GM19467 (cell line): ENCODE measurements at regions not wholly inside any gene's neighbourhood (a gene's known extent, or its start where the extent isn't known, plus 50 kb on each side); places are given as distances from the start of the nearest gene placed in this dataset.
"Not testable (repeated sequence)": the region's sequence is repeated elsewhere in the genome, so short reads cannot be mapped to it uniquely, and the experiment has no call there.

ENCODE experiments used
- ATAC-seq: cut with Tn5 transposase; IDR thresholded peaks from one replicate; pipeline ENCODE4 v1.9.1; 2021; ENCODE audit warnings: mild to moderate bottlenecking, moderate library complexity; ENCODE audit not compliant: unreplicated experiment

DNA sequence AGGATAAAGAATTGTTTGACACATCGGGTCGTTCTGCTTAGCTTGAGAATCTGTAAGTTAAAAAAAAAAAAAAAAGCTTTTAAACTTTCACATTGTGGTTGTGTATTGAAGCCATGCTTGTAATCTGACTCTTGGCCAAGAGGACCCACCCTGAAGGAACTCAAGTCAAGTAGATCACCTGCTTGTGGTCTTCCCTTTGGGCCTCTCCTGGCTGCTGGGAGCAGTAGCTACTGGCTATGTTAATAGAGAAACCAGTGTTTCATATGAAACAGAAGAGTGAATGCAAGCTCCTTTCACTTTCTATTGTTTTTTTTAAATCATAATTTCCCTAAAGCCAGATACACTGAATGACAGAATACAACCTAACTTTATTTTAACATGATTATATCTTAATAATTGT is 402.4 kb upstream of the NDST4 start:
- ATAC-seq: peak; percentile 97

DNA sequence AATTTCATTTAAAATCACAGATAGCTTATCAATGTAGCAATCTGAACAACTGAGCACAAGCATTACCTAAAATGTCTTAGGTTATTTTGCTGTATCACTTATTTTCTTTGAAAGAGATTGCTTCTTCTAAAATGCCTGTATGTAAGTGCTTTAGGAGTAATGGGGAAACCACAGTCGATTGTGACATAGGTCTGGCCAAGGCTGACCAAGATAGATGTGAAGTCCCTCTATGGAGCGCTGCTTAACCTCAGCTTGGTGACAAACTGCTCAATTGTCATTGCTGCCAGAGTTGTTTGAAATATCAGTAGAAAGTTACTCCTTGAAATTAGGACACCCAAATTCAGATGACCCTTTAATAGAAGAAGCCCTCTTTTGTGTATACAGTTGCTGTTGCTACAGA is 401.9 kb upstream of the NDST4 start:
- ATAC-seq: peak; percentile 16

GRCh38 chr4:115514675-115515074 is 401.3 kb upstream of the NDST4 start:
- ATAC-seq: no peak

DNA sequence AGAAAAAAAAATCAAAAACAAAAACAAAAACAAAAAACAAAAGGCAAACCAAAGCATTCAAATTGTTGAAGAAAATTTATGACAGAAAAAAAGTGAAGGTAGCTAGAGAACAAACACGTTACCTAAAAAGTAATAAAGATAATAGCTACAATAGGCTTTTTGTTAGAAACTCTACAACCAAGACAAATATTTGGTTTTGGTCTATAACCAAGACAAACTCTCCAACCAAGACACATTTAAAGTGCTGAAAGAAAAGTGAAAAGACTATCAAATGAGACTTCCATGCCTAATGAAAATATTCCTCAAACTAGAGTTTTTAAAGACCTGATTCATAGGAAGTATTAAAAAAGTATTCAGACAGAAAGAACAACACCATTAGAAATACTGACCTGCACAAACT is 391.9 kb upstream of the NDST4 start:
- no peak for ATAC-seq

GRCh38 chr4:115501656-115502055 is 388.2 kb upstream of the NDST4 start:
- ATAC-seq: no peak

- ATAC-seq: not testable (repeated sequence)
These were observed 380.4 kb upstream of the NDST4 start for GRCh38 chr4:115493770-115494169.

DNA sequence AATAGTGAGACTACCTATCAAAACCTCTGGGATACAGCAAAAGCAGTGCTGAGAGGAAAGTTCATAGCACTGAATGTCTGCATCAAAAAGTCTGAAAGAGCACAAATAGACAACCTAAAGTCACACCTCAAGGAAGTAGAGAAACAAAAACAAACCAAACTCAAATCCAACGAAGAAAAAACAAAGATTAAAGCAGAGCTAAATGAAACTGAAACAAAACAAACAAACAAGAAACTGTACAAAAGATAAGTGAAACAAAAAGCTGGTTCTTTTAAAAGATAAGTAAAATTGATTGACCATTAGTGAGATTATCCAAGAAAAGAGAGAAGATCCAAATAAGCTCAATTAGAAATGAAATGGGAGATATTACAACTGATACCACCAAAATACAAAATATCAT is 378.3 kb upstream of the NDST4 start:
- no peak for ATAC-seq

GRCh38 chr4:115489279-115489678 is 375.9 kb upstream of the NDST4 start:
- ATAC-seq: no peak

- no peak for ATAC-seq
These were observed 372.0 kb upstream of the NDST4 start for GRCh38 chr4:115485402-115485801.

- ATAC-seq: no peak
These were observed 371.1 kb upstream of the NDST4 start for GRCh38 chr4:115484479-115484878.

DNA sequence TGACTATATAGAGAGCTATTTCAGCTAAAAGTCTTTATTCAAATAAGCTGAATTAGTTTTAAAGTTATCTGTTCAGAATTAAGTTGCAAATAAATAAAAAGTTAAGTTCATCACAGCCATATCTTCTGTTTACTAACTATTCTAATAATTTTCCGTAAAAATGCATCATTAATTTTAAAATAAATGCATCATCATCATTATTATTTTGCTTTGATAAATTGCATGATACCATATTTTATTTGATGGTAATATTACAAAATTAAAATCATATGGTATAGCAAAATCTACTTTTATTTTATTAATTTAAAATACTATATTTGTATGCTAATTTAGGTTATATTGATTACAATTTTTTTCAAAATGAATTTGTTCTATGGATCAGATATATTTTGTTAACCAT is 357.3 kb upstream of the NDST4 start:
- ATAC-seq: no peak

- not testable (repeated sequence) for ATAC-seq
These were observed 345.9 kb upstream of the NDST4 start for GRCh38 chr4:115459301-115459700.

DNA sequence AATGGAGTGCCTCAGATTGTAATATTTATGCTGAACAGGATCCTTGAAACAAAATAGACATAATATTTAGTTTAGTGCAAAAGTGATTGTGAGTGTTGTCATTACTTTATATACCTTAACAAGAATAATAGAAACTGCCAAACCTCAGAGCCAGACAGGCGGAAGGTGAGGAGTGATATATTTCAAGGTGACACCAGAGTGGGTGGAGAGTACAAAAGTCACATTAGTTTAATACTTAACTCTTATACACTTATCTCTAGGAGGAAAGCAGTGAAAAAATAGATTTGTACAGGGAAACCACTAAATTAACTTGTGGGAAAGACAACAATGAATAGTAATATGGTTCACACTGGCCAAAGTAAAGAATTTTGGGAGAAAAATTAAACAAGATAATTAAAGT is 342.8 kb upstream of the NDST4 start:
- no peak for ATAC-seq

DNA sequence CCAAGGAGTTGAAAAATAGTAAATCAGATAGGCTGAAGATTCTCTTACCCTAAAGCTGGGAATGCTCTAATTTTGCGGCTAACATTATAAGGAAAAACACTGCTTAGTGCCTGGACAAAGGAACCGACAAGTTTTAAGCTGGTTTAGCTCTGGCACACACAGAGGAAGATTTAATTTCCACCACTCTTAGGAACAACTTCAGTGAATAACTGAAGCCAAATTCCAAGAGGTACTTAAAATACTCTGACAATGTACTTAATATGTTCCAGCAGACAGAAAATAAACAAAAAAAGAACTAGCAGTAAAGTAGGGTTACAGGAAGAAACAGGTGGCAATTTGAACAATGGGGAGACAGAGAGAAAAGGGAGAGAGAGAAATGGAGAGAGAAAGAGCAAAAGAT is 340.8 kb upstream of the NDST4 start:
- no peak for ATAC-seq

- no peak for ATAC-seq
These were observed 340.0 kb upstream of the NDST4 start for GRCh38 chr4:115453416-115453815.

DNA sequence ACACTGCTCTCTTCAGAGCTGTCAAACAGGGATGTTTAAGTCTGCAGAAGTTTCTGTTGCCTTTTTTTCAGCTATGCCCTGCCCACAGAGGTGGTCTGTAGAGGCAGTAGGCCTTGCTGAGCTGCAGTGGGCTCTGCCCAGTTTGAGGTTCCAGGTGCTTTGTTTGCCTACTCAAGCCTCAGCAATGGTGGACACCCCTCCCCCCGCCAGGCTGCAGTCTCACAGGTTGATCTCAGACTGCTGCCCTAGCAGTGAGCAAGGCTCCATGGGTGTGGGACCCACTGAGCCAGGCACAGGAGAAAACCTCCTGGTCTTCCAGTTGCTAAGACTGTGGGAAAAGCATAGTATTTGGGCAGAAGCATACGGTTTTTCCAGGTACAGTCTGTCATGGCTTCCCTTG is 338.8 kb upstream of the NDST4 start:
- not testable (repeated sequence) for ATAC-seq

- peak; percentile 51 for ATAC-seq
These were observed 324.3 kb upstream of the NDST4 start for GRCh38 chr4:115437739-115438138.

- ATAC-seq: no peak
These were observed 320.1 kb upstream of the NDST4 start for GRCh38 chr4:115433491-115433890.

DNA sequence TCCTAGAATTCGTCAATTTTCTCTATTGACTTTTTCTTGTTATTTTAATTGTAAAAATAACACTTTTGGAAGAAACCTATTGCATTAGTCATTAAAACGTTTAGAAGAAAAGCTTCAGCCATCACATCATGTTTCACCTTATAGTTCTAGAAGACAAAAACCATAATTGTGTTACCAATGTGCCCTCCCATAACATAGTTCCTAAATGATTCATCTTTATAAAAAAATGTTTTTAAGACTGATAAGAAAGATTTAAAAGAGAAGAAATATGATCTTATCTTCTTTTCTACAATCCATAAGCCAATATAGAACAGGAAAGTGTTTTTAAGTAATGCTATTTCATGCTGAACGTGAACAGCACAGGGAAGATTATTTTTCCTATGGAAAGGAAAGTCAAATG is 316.6 kb upstream of the NDST4 start:
- no peak for ATAC-seq

DNA sequence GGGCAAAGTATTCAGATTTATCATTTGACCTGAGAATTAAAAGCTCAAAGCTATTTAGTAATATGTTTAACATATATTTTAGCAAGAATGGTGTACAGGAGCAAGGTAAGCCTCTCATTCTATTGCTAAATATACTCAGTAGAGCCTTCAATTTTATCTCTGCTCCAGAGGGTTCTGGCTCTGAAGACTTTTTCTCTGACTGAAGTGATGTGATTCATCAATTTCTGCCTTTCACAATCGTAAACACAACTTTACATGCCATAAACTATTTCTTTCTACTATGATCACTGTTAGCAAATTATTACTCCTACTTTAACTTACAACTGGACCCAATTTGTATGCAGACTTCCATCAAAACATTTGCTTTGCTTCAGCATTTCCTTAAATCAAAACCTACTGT is 315.0 kb upstream of the NDST4 start:
- ATAC-seq: no peak

GRCh38 chr4:115424852-115425251 is 311.4 kb upstream of the NDST4 start:
- ATAC-seq: no peak

GRCh38 chr4:115418635-115419396 is 305.4 kb upstream of the NDST4 start:
- no peak for ATAC-seq

DNA sequence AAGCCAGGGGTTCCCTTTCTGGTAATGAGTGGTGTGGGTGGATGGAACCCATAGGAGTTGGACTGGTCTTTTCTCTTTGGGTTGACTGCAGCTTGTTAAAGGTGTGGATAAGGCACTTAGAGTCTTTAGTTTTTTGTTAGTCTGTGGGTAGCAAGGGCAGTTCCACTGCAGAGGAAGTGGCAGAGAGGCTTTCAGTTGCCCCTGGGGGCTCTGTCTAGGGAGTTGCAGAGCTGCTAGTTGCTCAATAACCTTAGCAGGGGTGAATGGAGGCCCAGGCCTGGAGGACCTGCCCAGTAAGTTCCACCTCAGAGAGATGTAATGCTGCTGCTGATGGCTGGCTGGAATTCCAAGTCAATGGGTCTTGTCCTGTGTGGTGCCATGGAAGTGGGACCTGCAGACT is 282.6 kb upstream of the NDST4 start:
- ATAC-seq: no peak
